GM19239 (cell line): ENCODE measurements at regions not wholly inside any gene's neighbourhood (a gene's known extent, or its start where the extent isn't known, plus 50 kb on each side); places are given as distances from the start of the nearest gene placed in this dataset.
A peak's percentile ranks its signal among the peaks of the same experiment; 100 is the strongest.
"Not testable (repeated sequence)": the region's sequence is repeated elsewhere in the genome, so short reads cannot be mapped to it uniquely, and the experiment has no call there.

Experiments
- DNase-seq: peaks from one replicate; pipeline ENCODE4 v3.0.0; 2011; ENCODE audit warnings: low spot score; ENCODE audit not compliant: insufficient read length
- FAIRE-seq: peaks from 2 replicates; lab custom pipeline; 2011; peaks lifted over from hg19 to GRCh38; lab: Jason Lieb, UNC

GRCh38 chr4:82301390-82301789 lies 72.4 kb downstream of the HNRNPD start:
- FAIRE-seq, DNase-seq: not testable (repeated sequence)

- DNase-seq = no peak
- FAIRE-seq = peak; percentile 77
Measured at GRCh38 chr4:82293304-82293703, 80.5 kb downstream of the HNRNPD start.

DNA sequence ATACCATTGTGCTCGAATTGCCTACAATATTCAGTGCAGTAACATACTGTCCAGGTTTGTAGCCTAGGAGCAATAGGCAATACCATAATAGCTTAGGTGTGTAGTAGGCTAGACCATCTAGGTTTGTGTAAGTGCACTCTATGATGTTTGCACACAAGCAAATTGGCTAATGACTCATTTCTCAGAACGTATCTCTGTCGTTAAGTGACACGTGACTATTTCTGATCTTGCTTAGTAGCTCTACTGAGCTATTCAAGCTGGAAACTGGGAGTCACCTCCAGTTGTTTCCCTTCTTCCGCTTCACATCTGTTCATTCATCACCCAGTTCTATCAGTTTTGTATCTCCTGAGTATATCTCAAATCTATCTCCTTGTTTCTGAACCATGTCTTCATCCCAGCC lies 86.1 kb downstream of the HNRNPD start:
- FAIRE-seq (no peak), DNase-seq (no peak)

DNA sequence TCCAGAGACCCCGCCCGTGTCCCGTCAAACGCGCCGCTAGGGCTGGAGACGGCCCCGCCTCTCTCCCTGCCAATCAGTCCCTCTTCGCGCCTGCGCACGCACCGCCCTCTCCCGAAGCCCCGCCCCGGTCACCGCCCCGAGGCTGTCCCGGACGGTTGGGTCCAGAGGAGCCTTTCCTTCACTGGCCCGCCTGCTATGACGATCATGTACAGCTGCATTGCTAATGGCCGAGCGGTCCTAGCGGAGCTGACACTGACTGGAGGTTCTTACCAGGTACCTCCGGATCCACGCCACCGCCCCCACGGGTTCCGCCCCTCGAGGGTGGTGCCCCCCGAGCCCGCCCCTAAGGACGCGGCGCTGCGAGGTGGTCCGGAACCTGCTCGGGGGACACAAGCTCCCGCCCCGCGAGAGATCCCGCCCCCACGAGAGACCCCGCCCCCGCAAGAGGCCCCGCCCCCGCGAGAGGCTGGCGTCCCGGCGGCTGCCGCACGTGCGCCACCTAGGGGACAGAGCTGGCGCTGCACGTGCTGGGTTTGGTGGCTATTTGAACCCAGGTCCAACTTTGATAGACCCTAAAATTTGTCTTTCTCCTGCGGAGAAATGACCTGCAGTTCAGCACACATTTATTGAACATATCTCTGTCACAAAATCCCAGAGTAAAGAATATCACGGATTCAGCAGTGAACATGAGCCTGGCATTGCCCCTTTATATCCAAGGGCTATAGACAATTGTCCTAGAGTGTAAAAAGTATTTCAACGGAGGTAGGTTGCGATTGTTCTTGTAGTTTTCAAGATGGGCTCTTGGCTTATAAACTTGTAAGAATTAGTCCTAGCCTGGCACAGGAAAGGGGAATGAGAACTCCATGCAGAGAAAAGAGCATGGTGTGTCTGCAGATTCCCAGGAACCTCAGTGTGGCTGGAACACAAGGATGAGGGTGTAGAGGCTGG lies 88.7 kb downstream of the HNRNPD start:
- DNase-seq = peak; percentile 80
- peak; percentile 99 for FAIRE-seq

DNA sequence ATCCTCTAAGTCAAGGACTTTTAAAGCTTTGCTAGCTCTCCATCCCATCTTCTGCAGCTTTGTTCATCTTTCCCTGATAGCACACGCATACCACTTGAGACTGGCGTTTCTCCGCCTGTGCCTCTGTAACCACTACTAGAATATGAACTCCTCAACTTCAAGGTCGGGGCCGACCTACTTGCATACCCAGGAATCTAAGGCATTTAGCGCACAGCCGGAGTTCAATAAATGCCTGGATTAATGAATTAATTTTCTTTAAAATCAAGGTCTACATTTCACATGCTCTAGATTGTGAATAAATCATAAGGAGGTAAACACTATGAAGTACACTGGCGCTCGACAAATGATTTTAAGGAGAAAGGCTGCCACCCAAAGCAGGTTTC lies 89.3 kb downstream of the HNRNPD start:
- no peak for FAIRE-seq

DNA sequence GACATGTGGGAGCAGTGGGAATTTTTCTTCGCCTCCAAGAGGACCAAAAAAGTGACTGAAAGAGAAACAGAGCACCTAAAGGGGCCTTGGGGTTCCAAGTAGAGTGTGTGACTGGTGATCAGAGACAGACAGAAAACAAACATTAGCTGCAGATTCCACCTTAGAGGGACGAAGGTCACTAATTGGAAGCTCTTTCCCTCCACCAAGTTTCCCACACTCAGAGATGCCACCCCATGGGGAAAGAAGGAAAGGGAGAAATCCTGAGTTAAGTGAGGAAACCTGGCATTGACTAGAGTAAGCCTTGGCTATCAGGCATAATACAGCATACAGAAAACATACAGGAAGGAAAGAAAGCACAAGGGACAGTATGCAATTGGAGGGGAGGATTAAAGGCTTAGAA lies 90.9 kb downstream of the HNRNPD start:
- no peak for FAIRE-seq
- no peak for DNase-seq

More for the DNA sequence above, 89.3 kb downstream of the HNRNPD start:
- no peak for DNase-seq

- DNase-seq, FAIRE-seq: not testable (repeated sequence)
Measured at GRCh38 chr4:82279550-82279949, 94.2 kb downstream of the HNRNPD start.

GRCh38 chr4:82276332-82276640 lies 97.5 kb downstream of the HNRNPD start:
- DNase-seq (no peak), FAIRE-seq (no peak)

GRCh38 chr4:82275431-82276331 lies 98.1 kb downstream of the HNRNPD start:
- FAIRE-seq (no peak), DNase-seq (no peak)

- DNase-seq, FAIRE-seq: not testable (repeated sequence)
Measured at GRCh38 chr4:82274700-82275099, 99.1 kb downstream of the HNRNPD start.

GRCh38 chr4:82272523-82272922 lies 101.3 kb downstream of the HNRNPD start:
- not testable (repeated sequence) for DNase-seq, FAIRE-seq

- not testable (repeated sequence) for FAIRE-seq, DNase-seq
Measured at GRCh38 chr4:82271915-82272480, 101.8 kb downstream of the HNRNPD start.

DNA sequence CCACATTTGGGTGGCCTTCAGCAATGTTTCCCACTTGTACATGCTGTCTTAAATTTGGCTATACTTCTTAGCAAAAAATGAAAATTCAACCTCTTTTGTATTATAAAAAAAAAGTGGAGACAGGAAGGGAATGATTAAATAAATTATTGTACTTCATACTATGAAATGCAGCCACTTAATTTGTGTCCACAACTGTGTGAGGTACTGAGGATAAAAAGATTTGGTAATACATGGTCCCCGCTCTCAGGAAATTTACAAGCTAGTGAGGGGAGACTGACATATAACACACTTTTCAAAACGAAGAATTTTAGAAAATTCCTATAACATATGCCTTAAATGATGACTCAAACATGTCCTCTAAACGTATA lies 105.0 kb downstream of the HNRNPD start:
- FAIRE-seq (no peak), DNase-seq (no peak)

DNA sequence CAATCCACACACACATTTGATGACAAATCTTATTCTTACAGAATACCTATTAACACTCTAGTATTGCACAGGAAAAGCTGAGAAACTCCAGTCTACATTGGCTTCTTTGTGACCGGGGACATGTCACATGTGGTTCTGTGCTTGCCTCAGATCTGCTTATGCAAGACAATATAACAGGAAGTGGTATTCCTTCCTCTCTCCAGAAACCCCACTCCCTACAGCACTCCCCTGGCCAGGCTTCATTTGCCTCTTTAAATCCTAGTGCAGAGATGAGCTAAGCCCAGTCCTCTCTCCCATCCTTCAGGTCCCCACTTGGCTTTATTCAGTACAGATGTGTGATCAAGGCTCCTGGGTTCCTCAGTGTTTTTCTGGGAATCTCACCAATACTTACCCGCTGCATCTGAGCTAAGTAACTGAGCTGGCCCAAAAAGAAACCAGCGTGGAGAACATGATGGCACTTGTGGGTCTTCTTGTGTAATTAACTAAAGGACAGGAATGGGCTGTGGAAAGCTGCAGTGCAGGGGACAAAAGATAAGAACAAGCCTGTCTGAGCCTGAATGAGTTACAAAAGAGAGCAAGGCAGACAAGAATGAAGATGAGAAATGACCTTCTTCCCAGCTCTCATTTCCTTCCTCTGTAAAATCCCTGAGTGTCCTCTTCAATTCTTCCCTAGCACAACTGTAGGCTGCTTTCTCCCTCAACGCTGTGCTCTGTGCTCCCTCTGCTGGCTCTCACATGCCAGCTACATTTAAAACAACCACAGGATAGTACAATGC lies 105.6 kb downstream of the HNRNPD start:
- FAIRE-seq (peak; percentile 87), DNase-seq (peak; percentile 30)

DNA sequence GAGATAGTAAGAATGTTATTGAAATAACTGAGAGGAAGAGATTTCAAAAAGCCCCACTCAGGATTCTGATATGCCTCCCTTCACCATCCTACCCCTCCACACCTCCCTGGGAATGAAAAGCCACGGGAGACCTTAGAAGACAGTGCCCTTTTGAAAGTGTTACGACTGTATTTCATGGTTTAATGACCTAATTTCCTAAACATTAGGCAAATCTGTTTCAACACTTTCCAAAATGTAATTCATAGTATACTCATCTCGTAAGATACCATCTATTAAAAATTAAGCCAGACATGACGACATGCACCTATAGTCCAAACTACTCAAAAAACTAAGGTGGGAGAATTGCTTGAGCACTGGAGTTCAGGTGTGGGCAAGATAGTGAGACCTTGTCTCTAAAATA lies 106.3 kb downstream of the HNRNPD start:
- FAIRE-seq (no peak), DNase-seq (no peak)

DNA sequence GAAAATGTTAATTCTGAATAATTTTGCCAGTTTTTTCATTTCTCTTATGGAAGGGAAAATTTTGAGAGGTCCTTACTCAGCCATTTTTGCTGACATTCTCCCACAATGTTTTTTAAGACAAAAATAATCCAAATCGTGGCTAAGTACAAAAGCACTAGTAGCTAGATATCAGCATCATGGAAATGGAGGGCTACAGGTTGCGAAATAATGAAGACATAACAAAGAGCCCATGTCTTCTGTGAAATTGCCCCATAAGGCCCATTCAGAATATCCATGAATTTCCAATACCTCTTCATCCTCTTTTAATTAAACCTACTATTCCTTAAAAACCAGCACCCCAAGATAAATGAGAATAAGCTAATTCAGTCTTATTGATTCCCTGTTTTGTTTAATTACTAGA lies 107.4 kb downstream of the HNRNPD start:
- DNase-seq = no peak
- FAIRE-seq = no peak

DNA sequence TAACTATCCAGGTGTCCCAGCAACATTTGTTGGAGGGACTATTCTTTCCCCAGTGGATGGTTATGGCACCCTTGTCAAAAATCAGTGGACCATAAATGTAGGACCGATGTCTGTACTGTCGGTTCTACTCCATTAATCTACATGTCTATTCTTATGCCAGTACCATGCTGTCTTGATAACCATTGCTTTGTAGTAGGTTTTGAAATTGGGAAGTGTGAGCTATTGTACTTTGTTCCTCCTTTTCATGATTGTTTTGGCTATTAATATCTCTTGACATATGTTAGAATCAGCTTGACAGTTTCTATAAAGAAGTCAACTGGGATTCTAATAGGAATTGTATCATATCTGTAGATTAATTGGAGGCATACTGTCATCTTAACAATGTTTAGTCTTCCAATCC lies 112.7 kb downstream of the HNRNPD start:
- FAIRE-seq = peak; percentile 26
- no peak for DNase-seq

DNA sequence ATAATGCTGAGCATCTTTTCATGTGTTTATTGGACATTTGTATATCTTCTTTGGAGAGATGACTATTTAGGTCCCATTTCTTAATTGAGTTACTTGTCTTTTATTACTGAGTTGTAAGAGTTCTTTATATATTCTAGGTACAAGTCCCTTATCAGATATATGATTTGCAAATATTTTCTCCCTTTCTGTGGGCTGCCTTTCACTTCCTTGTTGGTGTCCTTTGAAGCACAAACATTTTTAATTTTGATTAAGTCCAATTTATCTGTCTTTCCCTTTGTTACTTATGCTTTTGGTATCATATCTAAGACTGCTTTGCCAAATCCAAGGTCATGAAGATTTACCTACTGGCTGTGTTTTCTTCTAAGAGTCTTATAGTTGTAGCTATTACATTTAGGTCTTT lies 113.2 kb downstream of the HNRNPD start:
- no peak for DNase-seq

GRCh38 chr4:82256718-82257117 lies 117.1 kb downstream of the HNRNPD start:
- DNase-seq (no peak), FAIRE-seq (no peak)

More for the DNA sequence above, 113.2 kb downstream of the HNRNPD start:
- no peak for FAIRE-seq

GRCh38 chr4:82255657-82256056 lies 118.1 kb downstream of the HNRNPD start:
- no peak for FAIRE-seq
- DNase-seq = no peak
